AG10803 (cell line): ENCODE measurements at regions not wholly inside any gene's neighbourhood (a gene's known extent, or its start where the extent isn't known, plus 50 kb on each side); places are given as distances from the start of the nearest gene placed in this dataset.

ENCODE experiments used
- DNase-seq: peaks from one replicate; pipeline ENCODE4 v3.0.0; 2010; ENCODE audit warnings: low read depth
- H3K4me3 ChIP-seq: 2 replicates; pipeline ENCODE4 v1.5.1; 2011; ENCODE audit warnings: mild to moderate bottlenecking, low read length, control low read depth
- CTCF ChIP-seq: conservative IDR thresholded peaks from 2 replicates; pipeline ENCODE4 v1.5.1; 2011; ENCODE audit warnings: mild to moderate bottlenecking, low read length, control low read depth, inconsistent platforms

- H3K4me3 ChIP-seq, result no peak overlapping the region
- TF ChIP-seq CTCF, result no peak
- DNase-seq, result no peak
These were observed 58.8 kb upstream of the XCR1 start for GRCh38 chr3:46086083-46086437.

GRCh38 chr3:46085421-46086082 is 58.3 kb upstream of the XCR1 start:
- no peak for TF ChIP-seq CTCF
- no peak for DNase-seq
- no peak overlapping the region for H3K4me3 ChIP-seq

- H3K4me3 ChIP-seq, result no peak overlapping the region
- no peak for TF ChIP-seq CTCF
- DNase-seq, result no peak
These were observed 56.7 kb upstream of the XCR1 start for GRCh38 chr3:46083956-46084355.

GRCh38 chr3:46082849-46083248 is 55.6 kb upstream of the XCR1 start:
- DNase-seq, result no peak
- TF ChIP-seq CTCF, result no peak

GRCh38 chr3:46082021-46082420 is 54.7 kb upstream of the XCR1 start:
- H3K4me3 ChIP-seq, result no peak overlapping the region
- TF ChIP-seq CTCF, result no peak
- no peak for DNase-seq

More at GRCh38 chr3:46082849-46083248, 55.6 kb upstream of the XCR1 start:
- no peak overlapping the region for H3K4me3 ChIP-seq

GRCh38 chr3:46080969-46081345 is 53.7 kb upstream of the XCR1 start:
- TF ChIP-seq CTCF, result no peak
- DNase-seq, result no peak
- H3K4me3 ChIP-seq, result no peak overlapping the region

- TF ChIP-seq CTCF, result no peak
- no peak overlapping the region for H3K4me3 ChIP-seq
- no peak for DNase-seq
These were observed 53.1 kb upstream of the XCR1 start for GRCh38 chr3:46080124-46080968.
